Coronary artery (tissue), 2 donors: ENCODE measurements at regions not wholly inside any gene's neighbourhood (a gene's known extent, or its start where the extent isn't known, plus 50 kb on each side); places are given as distances from the start of the nearest gene placed in this dataset.

Experiments
- DNase-seq: peaks from one replicate; pipeline ENCODE4 v3.0.0-alpha.2; 2017; ENCODE audit warnings: low spot score
- H3K27ac ChIP-seq, 2 donors: fragments of 200-600 bp; sonication (generic); one replicate each; pipeline ENCODE4 v1.5.1; 2016 to 2019
- H3K4me3 ChIP-seq: fragments of 200-600 bp; sonication (generic); 2 replicates; pipeline ENCODE4 v1.5.1; 2016; ENCODE audit warnings: mild to moderate bottlenecking, moderate library complexity
- TF ChIP-seq, protein P1 (sequence below): fragments of 200-600 bp; sonication (generic); IDR thresholded peaks from one replicate; pipeline ENCODE4 v1.5.1; 2019; ENCODE audit warnings: antibody characterized with exemption

DNA sequence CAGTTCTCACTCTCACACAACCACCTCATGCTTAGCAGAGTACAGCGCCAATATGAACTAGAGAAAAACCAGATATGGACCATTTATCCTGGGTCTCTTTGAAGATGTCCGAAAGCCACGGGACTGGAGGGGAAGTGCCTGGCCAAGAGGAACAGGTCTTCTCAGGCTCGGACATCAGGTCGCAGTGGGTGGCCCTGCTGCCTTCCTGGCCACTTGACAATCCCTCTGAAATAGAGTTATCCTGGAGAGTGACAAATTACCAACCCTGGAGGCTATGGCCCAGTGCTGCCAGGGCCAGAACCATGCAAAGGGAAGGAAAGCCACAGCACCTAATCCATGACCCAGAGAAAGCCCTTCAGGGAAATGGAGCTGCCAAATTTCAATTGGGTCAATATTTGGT lies 646.8 kb upstream of the NRP1 start:
- TF ChIP-seq, protein P1, sequence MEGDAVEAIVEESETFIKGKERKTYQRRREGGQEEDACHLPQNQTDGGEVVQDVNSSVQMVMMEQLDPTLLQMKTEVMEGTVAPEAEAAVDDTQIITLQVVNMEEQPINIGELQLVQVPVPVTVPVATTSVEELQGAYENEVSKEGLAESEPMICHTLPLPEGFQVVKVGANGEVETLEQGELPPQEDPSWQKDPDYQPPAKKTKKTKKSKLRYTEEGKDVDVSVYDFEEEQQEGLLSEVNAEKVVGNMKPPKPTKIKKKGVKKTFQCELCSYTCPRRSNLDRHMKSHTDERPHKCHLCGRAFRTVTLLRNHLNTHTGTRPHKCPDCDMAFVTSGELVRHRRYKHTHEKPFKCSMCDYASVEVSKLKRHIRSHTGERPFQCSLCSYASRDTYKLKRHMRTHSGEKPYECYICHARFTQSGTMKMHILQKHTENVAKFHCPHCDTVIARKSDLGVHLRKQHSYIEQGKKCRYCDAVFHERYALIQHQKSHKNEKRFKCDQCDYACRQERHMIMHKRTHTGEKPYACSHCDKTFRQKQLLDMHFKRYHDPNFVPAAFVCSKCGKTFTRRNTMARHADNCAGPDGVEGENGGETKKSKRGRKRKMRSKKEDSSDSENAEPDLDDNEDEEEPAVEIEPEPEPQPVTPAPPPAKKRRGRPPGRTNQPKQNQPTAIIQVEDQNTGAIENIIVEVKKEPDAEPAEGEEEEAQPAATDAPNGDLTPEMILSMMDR, result no peak
- no peak overlapping the region for H3K27ac ChIP-seq
- DNase-seq, result no peak
- H3K4me3 ChIP-seq, result no peak overlapping the region

DNA sequence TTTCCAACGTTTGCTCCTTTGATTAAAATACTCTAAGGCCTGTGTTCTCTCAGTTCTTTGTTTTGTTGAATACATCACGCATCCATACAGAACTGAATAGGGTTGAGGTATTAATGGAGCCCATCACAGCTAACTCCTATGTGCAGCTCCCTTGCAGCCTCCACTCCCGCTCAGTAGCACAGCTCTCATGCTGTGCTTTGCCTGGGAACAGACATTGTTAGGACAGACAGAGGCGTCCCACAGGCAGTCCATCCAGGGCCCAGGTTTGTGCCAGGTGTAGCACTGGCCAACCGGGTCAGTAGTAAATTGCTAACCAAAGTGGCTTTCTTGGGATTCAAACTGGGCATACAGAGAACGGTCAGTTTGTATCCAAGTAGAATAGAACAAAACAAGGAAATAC lies 644.7 kb upstream of the NRP1 start:
- Histone ChIP-seq H3K27ac (no peak overlapping the region), H3K4me3 (no peak overlapping the region)
- DNase-seq, result no peak
- TF ChIP-seq, protein P1, result no peak

GRCh38 chr10:33975481-33975880 lies 641.0 kb upstream of the NRP1 start:
- DNase-seq, result no peak
- TF ChIP-seq, protein P1, result no peak
- no peak overlapping the region for H3K27ac ChIP-seq
- no peak overlapping the region for H3K4me3 ChIP-seq

DNA sequence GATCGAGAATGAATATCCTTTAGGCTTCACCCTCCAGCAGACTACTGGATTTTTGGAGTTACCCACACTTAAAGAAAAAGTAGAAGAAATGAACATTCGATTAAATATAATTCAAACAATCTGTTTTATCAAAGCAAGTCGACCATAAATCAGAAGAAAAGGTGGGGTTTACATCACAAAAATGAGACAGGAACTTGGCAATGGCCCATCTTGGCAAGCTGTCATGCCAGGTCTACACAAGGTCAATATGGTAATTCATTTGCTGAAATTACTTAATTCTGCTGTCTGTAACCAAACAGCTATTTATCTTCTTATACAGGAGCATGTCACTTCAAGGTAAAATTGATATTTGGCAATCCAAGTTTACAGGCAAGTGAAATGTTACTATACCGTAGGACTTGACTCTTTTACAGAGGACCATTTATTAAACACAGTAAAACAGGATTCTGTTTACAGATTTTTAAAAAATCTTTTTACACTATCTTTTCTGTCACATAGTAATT lies 640.6 kb upstream of the NRP1 start:
- no peak for DNase-seq
- no peak overlapping the region for H3K4me3 ChIP-seq
- TF ChIP-seq, protein P1, result no peak
- H3K27ac ChIP-seq, result no peak overlapping the region

- Histone ChIP-seq H3K27ac (no peak overlapping the region), H3K4me3 (no peak overlapping the region)
- no peak for DNase-seq
- TF ChIP-seq, protein P1, result no peak
Measured at GRCh38 chr10:33968983-33969382, 634.5 kb upstream of the NRP1 start.

DNA sequence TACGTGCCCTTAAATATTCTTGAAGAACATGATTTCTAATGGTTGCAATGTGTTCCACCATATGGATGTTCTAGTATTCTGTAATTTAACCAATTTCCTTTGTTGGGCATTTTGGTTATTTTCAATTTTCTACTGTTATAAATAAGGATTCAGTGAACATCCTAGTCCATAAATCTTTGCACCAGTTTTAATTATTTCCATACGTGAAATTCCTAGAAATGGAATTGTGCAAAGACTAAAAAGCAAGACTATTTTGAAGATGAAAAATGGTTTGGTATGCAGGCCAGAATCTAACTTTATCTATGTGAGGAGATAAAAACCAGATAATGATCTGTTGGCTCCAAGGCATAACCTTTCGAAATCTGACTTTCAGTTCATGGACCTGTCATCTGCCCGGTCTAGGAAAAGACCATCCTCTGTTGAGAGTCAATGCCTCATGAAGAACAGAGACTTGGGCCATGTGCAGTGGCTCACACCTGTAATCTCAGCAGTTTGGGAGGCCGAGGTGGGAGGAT lies 633.2 kb upstream of the NRP1 start:
- H3K27ac ChIP-seq, result no peak overlapping the region
- no peak overlapping the region for H3K4me3 ChIP-seq
- TF ChIP-seq, protein P1, result no peak
- DNase-seq, result no peak

GRCh38 chr10:33966946-33967345 lies 632.5 kb upstream of the NRP1 start:
- DNase-seq, result no peak
- Histone ChIP-seq H3K27ac (no peak overlapping the region), H3K4me3 (no peak overlapping the region)
- TF ChIP-seq, protein P1, result no peak
